ENCODE measurements at regions not wholly inside any gene's neighbourhood (a gene's known extent, or its start where the extent isn't known, plus 50 kb on each side); places are given as distances from the start of the nearest gene placed in this dataset.
"Not testable (repeated sequence)": the region's sequence is repeated elsewhere in the genome, so short reads cannot be mapped to it uniquely, and the experiment has no call there.

GRCh38 chr2:111415765-111416743 is 295.3 kb downstream of the BCL2L11 start:
- not testable (repeated sequence) for H3K9me3 Mint-ChIP-seq; ATAC-seq; H3K27ac Mint-ChIP-seq; H3K36me3 Mint-ChIP-seq; DNase-seq (ENCODE audit: low spot score in 2 of 2)

GRCh38 chr2:111417026-111417425 is 296.3 kb downstream of the BCL2L11 start:
- not testable (repeated sequence) for DNase-seq (ENCODE audit: low spot score in 2 of 2); H3K36me3 Mint-ChIP-seq; H3K27ac Mint-ChIP-seq; H3K9me3 Mint-ChIP-seq; ATAC-seq

- H3K27ac Mint-ChIP-seq; H3K9me3 Mint-ChIP-seq; DNase-seq (ENCODE audit: low spot score in 2 of 2); H3K36me3 Mint-ChIP-seq; ATAC-seq: not testable (repeated sequence)
Measured at GRCh38 chr2:111418091-111418875, 297.6 kb downstream of the BCL2L11 start.

GRCh38 chr2:111420074-111420473 is 299.4 kb downstream of the BCL2L11 start:
- H3K27ac Mint-ChIP-seq, H3K36me3 Mint-ChIP-seq, ATAC-seq: not testable (repeated sequence)

GRCh38 chr2:111420835-111421234 is 300.1 kb downstream of the BCL2L11 start:
- DNase-seq (ENCODE audit: low spot score in 2 of 2); ATAC-seq; H3K27ac Mint-ChIP-seq; H3K9me3 Mint-ChIP-seq; H3K36me3 Mint-ChIP-seq: not testable (repeated sequence)

More at GRCh38 chr2:111420074-111420473, 299.4 kb downstream of the BCL2L11 start:
- H3K9me3 Mint-ChIP-seq; DNase-seq (ENCODE audit: low spot score in 2 of 2): not testable (repeated sequence)

- not testable (repeated sequence) for H3K36me3 Mint-ChIP-seq; H3K9me3 Mint-ChIP-seq; ATAC-seq; DNase-seq (ENCODE audit: low spot score in 2 of 2); H3K27ac Mint-ChIP-seq
Measured at GRCh38 chr2:111421949-111422348, 301.2 kb downstream of the BCL2L11 start.

GRCh38 chr2:111422562-111422961 is 301.8 kb downstream of the BCL2L11 start:
- peaks cover 5 to 14% of the 10 kb centered on the region in 2 donors for H3K36me3 Mint-ChIP-seq
- DNase-seq (ENCODE audit: low spot score in 2 of 2); H3K9me3 Mint-ChIP-seq; H3K27ac Mint-ChIP-seq; ATAC-seq: not testable (repeated sequence)

GRCh38 chr2:111423184-111423583 is 302.5 kb downstream of the BCL2L11 start:
- not testable (repeated sequence) for ATAC-seq, H3K9me3 Mint-ChIP-seq
- H3K36me3 Mint-ChIP-seq: peaks cover 5 to 14% of the 10 kb centered on the region in 2 donors

GRCh38 chr2:111424176-111424575 is 303.5 kb downstream of the BCL2L11 start:
- peak in 1 of 2 donors; percentile 15 for ATAC-seq
- not testable (repeated sequence) for H3K9me3 Mint-ChIP-seq; DNase-seq (ENCODE audit: low spot score in 2 of 2); H3K27ac Mint-ChIP-seq
- H3K36me3 Mint-ChIP-seq: peaks cover 5 to 14% of the 10 kb centered on the region in 2 donors

More at GRCh38 chr2:111423184-111423583, 302.5 kb downstream of the BCL2L11 start:
- not testable (repeated sequence) for H3K27ac Mint-ChIP-seq; DNase-seq (ENCODE audit: low spot score in 2 of 2)

GRCh38 chr2:111424851-111425309 is 304.2 kb downstream of the BCL2L11 start:
- Mint-ChIP-seq H3K36me3 (peaks cover 5 to 14% of the 10 kb centered on the region in 2 donors), H3K27ac (peak overlapping the region in 1 of 2 donors; percentile 97)
- peak; percentile 72 to 85 for DNase-seq (ENCODE audit: low spot score in 2 of 2)
- not testable (repeated sequence) for H3K9me3 Mint-ChIP-seq
- ATAC-seq: peak; percentile 68 to 74

GRCh38 chr2:111425789-111426201 is 305.1 kb downstream of the BCL2L11 start:
- ATAC-seq: peak; percentile 70 to 73
- Mint-ChIP-seq H3K27ac (peak overlapping the region in 1 of 2 donors; percentile 97), H3K36me3 (peaks cover 5 to 14% of the 10 kb centered on the region in 2 donors)
- H3K9me3 Mint-ChIP-seq: not testable (repeated sequence)
- peak in 1 of 2 donors; percentile 46 for DNase-seq (ENCODE audit: low spot score in 2 of 2)

- ATAC-seq; DNase-seq (ENCODE audit: low spot score in 2 of 2); H3K9me3 Mint-ChIP-seq; H3K36me3 Mint-ChIP-seq: not testable (repeated sequence)
- H3K27ac Mint-ChIP-seq: peak overlapping the region in 1 of 2 donors; percentile 77
Measured at GRCh38 chr2:111427346-111427745, 306.6 kb downstream of the BCL2L11 start.

GRCh38 chr2:111428915-111429314 is 308.2 kb downstream of the BCL2L11 start:
- DNase-seq (ENCODE audit: low spot score in 2 of 2): not testable (repeated sequence)
- peak overlapping the region in 1 of 2 donors; percentile 30 for H3K27ac Mint-ChIP-seq

GRCh38 chr2:111429353-111429752 is 308.6 kb downstream of the BCL2L11 start:
- DNase-seq (ENCODE audit: low spot score in 2 of 2); H3K27ac Mint-ChIP-seq; H3K9me3 Mint-ChIP-seq; H3K36me3 Mint-ChIP-seq: not testable (repeated sequence)
- peak; percentile 37 for ATAC-seq

More at GRCh38 chr2:111428915-111429314, 308.2 kb downstream of the BCL2L11 start:
- H3K36me3 Mint-ChIP-seq, H3K9me3 Mint-ChIP-seq, ATAC-seq: not testable (repeated sequence)

GRCh38 chr2:111430817-111431661 is 310.3 kb downstream of the BCL2L11 start:
- not testable (repeated sequence) for H3K27ac Mint-ChIP-seq

GRCh38 chr2:111432423-111432822 is 311.7 kb downstream of the BCL2L11 start:
- not testable (repeated sequence) for H3K36me3 Mint-ChIP-seq; ATAC-seq; DNase-seq (ENCODE audit: low spot score in 2 of 2); H3K9me3 Mint-ChIP-seq; H3K27ac Mint-ChIP-seq

More at GRCh38 chr2:111430817-111431661, 310.3 kb downstream of the BCL2L11 start:
- H3K36me3 Mint-ChIP-seq; H3K9me3 Mint-ChIP-seq; DNase-seq (ENCODE audit: low spot score in 2 of 2); ATAC-seq: not testable (repeated sequence)
